GM23338 (cell line): ENCODE measurements at regions not wholly inside any gene's neighbourhood (a gene's known extent, or its start where the extent isn't known, plus 50 kb on each side); places are given as distances from the start of the nearest gene placed in this dataset.

Experiments
- ATAC-seq: fragments of 200-7000 bp; cut with Tn5 transposase; 3 replicates; pipeline ENCODE4 v1.9.1; 2020
- DNase-seq: peaks from one replicate; pipeline ENCODE4 v3.0.0-alpha.2; 2015; ENCODE audit warnings: low spot score
- H2AFZ ChIP-seq: fragments of 200-600 bp; sonication (generic); 2 replicates; pipeline ENCODE4 v1.8.0; 2016; ENCODE audit warnings: antibody characterized with exemption, mild to moderate bottlenecking, moderate library complexity
- H3F3A ChIP-seq: fragments of 200-600 bp; sonication (generic); replicated peaks from 2 replicates; pipeline ENCODE4 v1.8.0; 2017; ENCODE audit warnings: antibody characterized with exemption, mixed run types, low read depth
- H3K27ac ChIP-seq: fragments of 200-600 bp; sonication (generic); 2 replicates; pipeline ENCODE4 v1.6.1; 2016; ENCODE audit warnings: low read depth
- H3K27me3 ChIP-seq: fragments of 200-600 bp; sonication (generic); 2 replicates; pipeline ENCODE4 v1.8.0; 2016; ENCODE audit warnings: mild to moderate bottlenecking, mixed run types, moderate library complexity; ENCODE audit not compliant: insufficient read depth
- H3K36me3 ChIP-seq: fragments of 200-600 bp; sonication (generic); 2 replicates; pipeline ENCODE4 v1.8.0; 2016; ENCODE audit warnings: mild to moderate bottlenecking; ENCODE audit not compliant: insufficient read depth
- H3K4me1 ChIP-seq: fragments of 200-600 bp; sonication (generic); 2 replicates; pipeline ENCODE4 v1.8.0; 2016; ENCODE audit warnings: mild to moderate bottlenecking, moderate library complexity; ENCODE audit not compliant: insufficient read depth
- H3K4me2 ChIP-seq: fragments of 200-600 bp; sonication (generic); 2 replicates; pipeline ENCODE4 v1.7.1; 2017; ENCODE audit warnings: mixed run types
- H3K4me3 ChIP-seq: fragments of 200-600 bp; sonication (generic); 2 replicates; pipeline ENCODE4 v1.6.1; 2016; ENCODE audit warnings: mixed run types
- H3K79me2 ChIP-seq: fragments of 200-600 bp; sonication (generic); replicated peaks from 2 replicates; pipeline ENCODE4 v1.8.0; 2017; ENCODE audit warnings: mild to moderate bottlenecking; ENCODE audit not compliant: insufficient read depth
- H3K9me2 ChIP-seq: fragments of 200-600 bp; sonication (generic); 2 replicates; pipeline ENCODE4 v1.8.0; 2017; ENCODE audit not compliant: insufficient read depth
- H4K20me1 ChIP-seq: fragments of 200-600 bp; sonication (generic); replicated peaks from 2 replicates; pipeline ENCODE4 v1.8.0; 2017; ENCODE audit warnings: mild to moderate bottlenecking; ENCODE audit not compliant: insufficient read depth
- H3K27ac Mint-ChIP-seq: 2 replicates; pipeline ENCODE4 v1.8.0; 2020; ENCODE audit warnings: inconsistent platforms, mild to moderate bottlenecking, moderate library complexity, mixed read lengths
- H3K27me3 Mint-ChIP-seq: 3 replicates; pipeline ENCODE4 v1.8.0; 2022; ENCODE audit warnings: low read depth, mild to moderate bottlenecking, moderate library complexity, mixed read lengths, inconsistent platforms; ENCODE audit not compliant: insufficient read depth, poor library complexity
- H3K36me3 Mint-ChIP-seq: 3 replicates; pipeline ENCODE4 v1.8.0; 2021; ENCODE audit warnings: low read depth, mild to moderate bottlenecking, inconsistent platforms, moderate library complexity, mixed read lengths
- H3K4me1 Mint-ChIP-seq: 3 replicates; pipeline ENCODE4 v1.8.0; 2020; ENCODE audit warnings: mild to moderate bottlenecking, inconsistent platforms, mixed read lengths
- H3K4me3 Mint-ChIP-seq: 3 replicates; pipeline ENCODE4 v1.8.0; 2021; ENCODE audit warnings: moderate library complexity, mild to moderate bottlenecking, inconsistent platforms, mixed read lengths
- H3K9me3 Mint-ChIP-seq: 3 replicates; pipeline ENCODE4 v1.8.0; 2020; ENCODE audit warnings: moderate library complexity, mild to moderate bottlenecking, inconsistent platforms, mixed read lengths
- EZH2phosphoT487 ChIP-seq: fragments of 200-600 bp; sonication (generic); IDR thresholded peaks from one replicate; pipeline ENCODE4 v1.8.1; 2018; ENCODE audit warnings: antibody characterized with exemption; ENCODE audit not compliant: unreplicated experiment
- TF ChIP-seq, protein P1 (sequence below), 2 experiments: fragments of 200-600 bp in 1 of 2; sonication (generic) in 1 of 2; conservative IDR thresholded peaks; 2 replicates each; pipeline versions ENCODE4 v1.5.1 to v1.6.1; 2016 to 2017; ENCODE audit warnings: antibody characterized with exemption in 2 of 2, low read depth in 2 of 2, mild to moderate bottlenecking in 2 of 2, moderate library complexity in 1 of 2
- TF ChIP-seq, protein P2 (sequence below): IDR thresholded peaks from 2 replicates; pipeline ENCODE4 v1.6.1; 2016; ENCODE audit warnings: antibody characterized with exemption
- TF ChIP-seq, protein P3 (sequence below): fragments of 250-450 bp; sonication (Bioruptor Pico); IDR thresholded peaks from 2 replicates; pipeline ENCODE4 v1.5.0; 2020; ENCODE audit warnings: mild to moderate bottlenecking, moderate library complexity

DNA sequence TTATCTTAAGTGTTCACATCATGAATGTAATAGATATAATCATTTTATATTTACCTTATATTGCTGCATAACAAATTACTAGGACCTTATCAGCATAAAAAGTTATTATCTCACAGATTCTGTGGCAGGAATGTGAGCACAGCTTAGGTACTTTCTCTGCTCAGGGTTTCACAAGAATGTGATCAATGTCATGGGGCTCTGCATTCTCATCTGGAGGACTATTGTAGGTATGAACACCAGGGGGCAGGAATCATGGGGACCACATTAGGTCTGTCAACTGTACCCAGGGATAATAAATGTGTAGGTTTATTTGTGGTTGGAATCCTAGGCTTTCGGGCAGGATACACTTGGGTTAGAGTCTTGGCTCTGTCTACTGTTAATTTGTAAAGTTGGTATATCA, 519.2 kb downstream of the ARAP2 start:
- Histone ChIP-seq H3F3A (no peaks in the 10 kb centered on the region), H3K79me2 (no peaks in the 10 kb centered on the region), H3K4me3 (no peak overlapping the region), H3K36me3 (no peaks in the 10 kb centered on the region), H3K4me1 (no peaks in the 10 kb centered on the region), H4K20me1 (no peaks in the 10 kb centered on the region), H3K27ac (no peak overlapping the region), H3K27me3 (no peaks in the 10 kb centered on the region), H3K9me2 (no peaks in the 10 kb centered on the region), H2AFZ (no peak overlapping the region), H3K4me2 (no peak overlapping the region)
- no peak for TF ChIP-seq EZH2phosphoT487
- TF ChIP-seq, protein P1, sequence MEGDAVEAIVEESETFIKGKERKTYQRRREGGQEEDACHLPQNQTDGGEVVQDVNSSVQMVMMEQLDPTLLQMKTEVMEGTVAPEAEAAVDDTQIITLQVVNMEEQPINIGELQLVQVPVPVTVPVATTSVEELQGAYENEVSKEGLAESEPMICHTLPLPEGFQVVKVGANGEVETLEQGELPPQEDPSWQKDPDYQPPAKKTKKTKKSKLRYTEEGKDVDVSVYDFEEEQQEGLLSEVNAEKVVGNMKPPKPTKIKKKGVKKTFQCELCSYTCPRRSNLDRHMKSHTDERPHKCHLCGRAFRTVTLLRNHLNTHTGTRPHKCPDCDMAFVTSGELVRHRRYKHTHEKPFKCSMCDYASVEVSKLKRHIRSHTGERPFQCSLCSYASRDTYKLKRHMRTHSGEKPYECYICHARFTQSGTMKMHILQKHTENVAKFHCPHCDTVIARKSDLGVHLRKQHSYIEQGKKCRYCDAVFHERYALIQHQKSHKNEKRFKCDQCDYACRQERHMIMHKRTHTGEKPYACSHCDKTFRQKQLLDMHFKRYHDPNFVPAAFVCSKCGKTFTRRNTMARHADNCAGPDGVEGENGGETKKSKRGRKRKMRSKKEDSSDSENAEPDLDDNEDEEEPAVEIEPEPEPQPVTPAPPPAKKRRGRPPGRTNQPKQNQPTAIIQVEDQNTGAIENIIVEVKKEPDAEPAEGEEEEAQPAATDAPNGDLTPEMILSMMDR (conservative IDR thresholded peaks at IDR 0.05; ENCODE audit: low read depth in 2 of 2), result peak; percentile 63 to 67
- TF ChIP-seq, protein P2, sequence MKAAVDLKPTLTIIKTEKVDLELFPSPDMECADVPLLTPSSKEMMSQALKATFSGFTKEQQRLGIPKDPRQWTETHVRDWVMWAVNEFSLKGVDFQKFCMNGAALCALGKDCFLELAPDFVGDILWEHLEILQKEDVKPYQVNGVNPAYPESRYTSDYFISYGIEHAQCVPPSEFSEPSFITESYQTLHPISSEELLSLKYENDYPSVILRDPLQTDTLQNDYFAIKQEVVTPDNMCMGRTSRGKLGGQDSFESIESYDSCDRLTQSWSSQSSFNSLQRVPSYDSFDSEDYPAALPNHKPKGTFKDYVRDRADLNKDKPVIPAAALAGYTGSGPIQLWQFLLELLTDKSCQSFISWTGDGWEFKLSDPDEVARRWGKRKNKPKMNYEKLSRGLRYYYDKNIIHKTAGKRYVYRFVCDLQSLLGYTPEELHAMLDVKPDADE, result no peak
- TF ChIP-seq, protein P3, sequence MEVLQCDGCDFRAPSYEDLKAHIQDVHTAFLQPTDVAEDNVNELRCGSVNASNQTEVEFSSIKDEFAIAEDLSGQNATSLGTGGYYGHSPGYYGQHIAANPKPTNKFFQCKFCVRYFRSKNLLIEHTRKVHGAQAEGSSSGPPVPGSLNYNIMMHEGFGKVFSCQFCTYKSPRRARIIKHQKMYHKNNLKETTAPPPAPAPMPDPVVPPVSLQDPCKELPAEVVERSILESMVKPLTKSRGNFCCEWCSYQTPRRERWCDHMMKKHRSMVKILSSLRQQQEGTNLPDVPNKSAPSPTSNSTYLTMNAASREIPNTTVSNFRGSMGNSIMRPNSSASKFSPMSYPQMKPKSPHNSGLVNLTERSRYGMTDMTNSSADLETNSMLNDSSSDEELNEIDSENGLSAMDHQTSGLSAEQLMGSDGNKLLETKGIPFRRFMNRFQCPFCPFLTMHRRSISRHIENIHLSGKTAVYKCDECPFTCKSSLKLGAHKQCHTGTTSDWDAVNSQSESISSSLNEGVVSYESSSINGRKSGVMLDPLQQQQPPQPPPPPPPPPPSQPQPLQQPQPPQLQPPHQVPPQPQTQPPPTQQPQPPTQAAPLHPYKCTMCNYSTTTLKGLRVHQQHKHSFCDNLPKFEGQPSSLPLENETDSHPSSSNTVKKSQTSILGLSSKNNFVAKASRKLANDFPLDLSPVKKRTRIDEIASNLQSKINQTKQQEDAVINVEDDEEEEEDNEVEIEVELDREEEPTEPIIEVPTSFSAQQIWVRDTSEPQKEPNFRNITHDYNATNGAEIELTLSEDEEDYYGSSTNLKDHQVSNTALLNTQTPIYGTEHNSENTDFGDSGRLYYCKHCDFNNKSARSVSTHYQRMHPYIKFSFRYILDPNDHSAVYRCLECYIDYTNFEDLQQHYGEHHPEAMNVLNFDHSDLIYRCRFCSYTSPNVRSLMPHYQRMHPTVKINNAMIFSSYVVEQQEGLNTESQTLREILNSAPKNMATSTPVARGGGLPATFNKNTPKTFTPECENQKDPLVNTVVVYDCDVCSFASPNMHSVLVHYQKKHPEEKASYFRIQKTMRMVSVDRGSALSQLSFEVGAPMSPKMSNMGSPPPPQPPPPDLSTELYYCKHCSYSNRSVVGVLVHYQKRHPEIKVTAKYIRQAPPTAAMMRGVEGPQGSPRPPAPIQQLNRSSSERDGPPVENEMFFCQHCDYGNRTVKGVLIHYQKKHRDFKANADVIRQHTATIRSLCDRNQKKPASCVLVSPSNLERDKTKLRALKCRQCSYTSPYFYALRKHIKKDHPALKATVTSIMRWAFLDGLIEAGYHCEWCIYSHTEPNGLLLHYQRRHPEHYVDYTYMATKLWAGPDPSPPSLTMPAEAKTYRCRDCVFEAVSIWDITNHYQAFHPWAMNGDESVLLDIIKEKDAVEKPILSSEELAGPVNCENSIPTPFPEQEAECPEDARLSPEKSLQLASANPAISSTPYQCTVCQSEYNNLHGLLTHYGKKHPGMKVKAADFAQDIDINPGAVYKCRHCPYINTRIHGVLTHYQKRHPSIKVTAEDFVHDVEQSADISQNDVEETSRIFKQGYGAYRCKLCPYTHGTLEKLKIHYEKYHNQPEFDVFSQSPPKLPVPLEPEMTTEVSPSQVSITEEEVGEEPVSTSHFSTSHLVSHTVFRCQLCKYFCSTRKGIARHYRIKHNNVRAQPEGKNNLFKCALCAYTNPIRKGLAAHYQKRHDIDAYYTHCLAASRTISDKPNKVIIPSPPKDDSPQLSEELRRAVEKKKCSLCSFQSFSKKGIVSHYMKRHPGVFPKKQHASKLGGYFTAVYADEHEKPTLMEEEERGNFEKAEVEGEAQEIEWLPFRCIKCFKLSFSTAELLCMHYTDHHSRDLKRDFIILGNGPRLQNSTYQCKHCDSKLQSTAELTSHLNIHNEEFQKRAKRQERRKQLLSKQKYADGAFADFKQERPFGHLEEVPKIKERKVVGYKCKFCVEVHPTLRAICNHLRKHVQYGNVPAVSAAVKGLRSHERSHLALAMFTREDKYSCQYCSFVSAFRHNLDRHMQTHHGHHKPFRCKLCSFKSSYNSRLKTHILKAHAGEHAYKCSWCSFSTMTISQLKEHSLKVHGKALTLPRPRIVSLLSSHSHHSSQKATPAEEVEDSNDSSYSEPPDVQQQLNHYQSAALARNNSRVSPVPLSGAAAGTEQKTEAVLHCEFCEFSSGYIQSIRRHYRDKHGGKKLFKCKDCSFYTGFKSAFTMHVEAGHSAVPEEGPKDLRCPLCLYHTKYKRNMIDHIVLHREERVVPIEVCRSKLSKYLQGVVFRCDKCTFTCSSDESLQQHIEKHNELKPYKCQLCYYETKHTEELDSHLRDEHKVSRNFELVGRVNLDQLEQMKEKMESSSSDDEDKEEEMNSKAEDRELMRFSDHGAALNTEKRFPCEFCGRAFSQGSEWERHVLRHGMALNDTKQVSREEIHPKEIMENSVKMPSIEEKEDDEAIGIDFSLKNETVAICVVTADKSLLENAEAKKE (CRISPR knock-in tag), result no peak
- H3K9me3 Mint-ChIP-seq, result no peaks in the 10 kb centered on the region
- H3K4me1 Mint-ChIP-seq, result no peaks in the 10 kb centered on the region
- ATAC-seq (peak; percentile 87), DNase-seq (peak; percentile 77)
- H3K27me3 Mint-ChIP-seq, result no peaks in the 10 kb centered on the region
- no peak overlapping the region for H3K27ac Mint-ChIP-seq
- no peak overlapping the region for H3K4me3 Mint-ChIP-seq
- H3K36me3 Mint-ChIP-seq, result no peaks in the 10 kb centered on the region
